C4-2B (cell line): ENCODE measurements at regions not wholly inside any gene's neighbourhood (a gene's known extent, or its start where the extent isn't known, plus 50 kb on each side); places are given as distances from the start of the nearest gene placed in this dataset.
"Not testable (repeated sequence)": the region's sequence is repeated elsewhere in the genome, so short reads cannot be mapped to it uniquely, and the experiment has no call there.

Experiments used
- H3K27ac ChIP-seq: fragments of 450-650 bp; 2 replicates; pipeline ENCODE4 v1.5.1; 2017
- CTCF ChIP-seq: fragments of 450-650 bp; conservative IDR thresholded peaks from 2 replicates; pipeline ENCODE4 v1.5.1; 2017; ENCODE audit warnings: mild to moderate bottlenecking
- ZFX ChIP-seq: fragments of 450-650 bp; IDR thresholded peaks from 2 replicates; pipeline ENCODE4 v1.6.1; 2017

GRCh38 chr4:127311924-127312323 lies 320.8 kb upstream of the INTU start:
- no peak overlapping the region for H3K27ac ChIP-seq
- TF ChIP-seq CTCF = no peak
- TF ChIP-seq ZFX = no peak

DNA sequence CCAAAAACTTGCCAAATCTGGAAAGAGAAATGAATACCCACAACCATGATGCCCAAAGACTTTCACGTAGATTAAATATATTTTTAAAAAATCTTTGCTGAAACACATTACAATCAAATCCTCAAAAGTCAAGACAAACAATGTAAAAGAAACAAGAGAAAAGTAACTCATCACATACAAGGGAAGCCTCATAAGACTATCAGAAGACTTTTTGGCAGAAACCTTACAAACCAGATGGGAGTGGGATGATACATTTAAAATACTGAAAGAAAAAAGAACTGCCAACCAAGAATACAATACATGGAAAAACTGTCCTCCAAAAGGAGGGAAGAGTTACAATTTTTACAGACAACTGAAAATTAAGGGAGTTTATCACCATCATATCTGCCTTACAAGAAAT lies 319.0 kb upstream of the INTU start:
- no peak overlapping the region for H3K27ac ChIP-seq
- TF ChIP-seq CTCF (no peak), ZFX (no peak)

- H3K27ac ChIP-seq = no peak overlapping the region
- TF ChIP-seq ZFX = no peak
- no peak for TF ChIP-seq CTCF
These were observed 305.3 kb upstream of the INTU start for GRCh38 chr4:127327491-127327890.

DNA sequence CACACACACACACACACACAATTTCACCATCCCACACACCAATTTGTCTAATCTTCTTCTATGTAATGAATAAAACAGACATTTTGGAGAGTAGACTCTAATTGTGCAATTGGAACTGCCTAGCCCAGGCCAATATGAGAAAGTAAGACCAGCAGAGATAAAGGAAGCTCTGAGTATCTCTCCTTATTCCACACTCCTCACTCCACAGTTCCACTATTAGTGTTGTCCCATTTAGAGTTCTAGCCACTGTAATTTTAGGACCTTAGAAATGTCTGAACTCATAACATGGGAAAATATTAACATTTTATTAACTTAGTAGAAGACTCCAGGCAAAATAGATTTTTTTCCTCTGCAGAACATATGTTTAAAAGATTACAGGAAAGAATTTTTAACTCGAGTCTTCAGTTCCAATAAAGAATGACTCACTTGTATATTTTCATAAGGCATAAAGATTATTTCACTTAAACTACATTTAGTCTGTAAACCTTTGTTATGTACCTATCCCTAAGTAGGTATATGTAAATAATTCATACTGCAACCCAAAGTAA lies 297.6 kb upstream of the INTU start:
- TF ChIP-seq ZFX (no peak), CTCF (no peak)

DNA sequence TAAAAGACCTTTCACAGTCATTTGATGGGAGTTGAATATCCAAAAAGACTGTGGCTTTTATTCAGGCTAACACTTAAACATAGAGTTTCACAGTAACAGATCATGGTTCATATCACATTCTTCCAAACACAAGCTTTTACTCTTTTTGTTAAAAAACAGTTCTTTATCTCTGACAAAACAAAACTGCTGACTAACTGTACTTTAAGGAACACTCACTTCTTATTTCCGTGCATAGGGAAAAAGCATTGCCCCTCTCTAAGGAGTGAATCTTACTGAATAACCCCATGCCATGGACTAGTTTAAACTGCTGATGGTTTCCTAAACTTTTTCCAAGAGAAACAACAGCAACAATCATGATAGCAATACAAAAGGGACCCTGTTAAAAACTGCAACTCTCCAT lies 297.0 kb upstream of the INTU start:
- no peak for TF ChIP-seq CTCF
- TF ChIP-seq ZFX = no peak
- no peak overlapping the region for H3K27ac ChIP-seq

More for the DNA sequence above, 297.6 kb upstream of the INTU start:
- no peak overlapping the region for H3K27ac ChIP-seq

GRCh38 chr4:127343123-127343522 lies 289.6 kb upstream of the INTU start:
- H3K27ac ChIP-seq = not testable (repeated sequence)

DNA sequence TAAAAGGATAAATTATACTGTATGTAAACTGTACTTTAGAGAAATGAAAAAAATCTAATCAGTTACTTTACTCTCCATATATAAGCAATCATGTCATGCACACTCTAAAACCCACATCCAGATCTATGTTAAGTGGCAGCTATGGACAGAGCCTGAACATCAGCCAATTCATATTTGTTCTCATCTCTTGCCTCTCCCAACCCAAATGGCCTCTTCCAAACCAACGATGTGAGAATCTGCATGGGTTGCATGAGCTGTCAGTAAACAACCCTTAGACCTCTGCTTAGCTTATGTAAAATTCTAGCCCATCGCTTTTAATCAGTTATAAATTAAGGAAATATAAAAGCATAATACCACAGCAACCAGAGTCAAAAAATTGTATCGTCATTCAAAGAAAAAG lies 288.7 kb upstream of the INTU start:
- no peak for TF ChIP-seq CTCF
- no peak for TF ChIP-seq ZFX
- no peak overlapping the region for H3K27ac ChIP-seq

DNA sequence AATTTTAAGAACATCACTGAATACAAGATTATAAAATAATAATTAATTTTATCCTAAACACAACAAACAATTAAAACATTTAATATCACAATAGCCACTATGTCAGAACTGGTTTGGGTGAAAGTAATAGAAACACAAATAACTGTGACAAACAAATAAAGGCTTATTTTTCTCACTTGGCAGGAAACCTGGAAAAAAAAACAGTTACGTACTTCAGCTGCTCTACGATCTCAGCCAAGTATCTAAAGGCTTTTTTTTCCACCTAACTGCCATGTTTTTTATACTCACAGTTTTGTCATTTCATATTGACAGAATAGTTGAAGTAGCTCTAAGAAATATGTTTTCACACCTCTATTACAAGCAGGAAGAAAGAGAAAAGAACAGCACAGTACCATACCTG lies 284.8 kb upstream of the INTU start:
- no peak overlapping the region for H3K27ac ChIP-seq
- no peak for TF ChIP-seq CTCF
- TF ChIP-seq ZFX = no peak
